LNCAP (cell line): ENCODE measurements at regions not wholly inside any gene's neighbourhood (a gene's known extent, or its start where the extent isn't known, plus 50 kb on each side); places are given as distances from the start of the nearest gene placed in this dataset.

Experiments
- TF ChIP-seq, protein P1 (sequence below): fragments of 450-650 bp; IDR thresholded peaks from 2 replicates; pipeline ENCODE4 v1.5.1; 2017; ENCODE audit warnings: mild to moderate bottlenecking

DNA sequence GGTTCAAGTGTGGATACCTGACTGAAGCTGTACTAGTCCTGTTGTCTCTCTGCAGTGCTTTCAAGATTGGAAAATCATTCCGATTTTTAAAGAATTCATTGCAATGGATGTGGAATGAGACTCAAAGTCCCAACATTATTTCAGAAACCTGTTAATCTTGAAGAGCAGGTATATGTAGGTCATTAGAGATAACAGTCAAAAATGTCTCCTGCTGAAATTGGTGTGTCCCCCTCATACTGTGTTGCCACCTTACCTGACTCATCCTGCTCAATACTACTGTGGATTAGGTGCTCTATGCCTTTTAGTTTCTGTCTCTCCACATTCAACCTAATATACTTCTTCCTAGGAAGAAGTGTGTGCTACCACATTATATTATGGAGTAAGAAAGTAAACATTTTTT, 91.1 kb upstream of the NR3C1 start:
- TF ChIP-seq, protein P1, sequence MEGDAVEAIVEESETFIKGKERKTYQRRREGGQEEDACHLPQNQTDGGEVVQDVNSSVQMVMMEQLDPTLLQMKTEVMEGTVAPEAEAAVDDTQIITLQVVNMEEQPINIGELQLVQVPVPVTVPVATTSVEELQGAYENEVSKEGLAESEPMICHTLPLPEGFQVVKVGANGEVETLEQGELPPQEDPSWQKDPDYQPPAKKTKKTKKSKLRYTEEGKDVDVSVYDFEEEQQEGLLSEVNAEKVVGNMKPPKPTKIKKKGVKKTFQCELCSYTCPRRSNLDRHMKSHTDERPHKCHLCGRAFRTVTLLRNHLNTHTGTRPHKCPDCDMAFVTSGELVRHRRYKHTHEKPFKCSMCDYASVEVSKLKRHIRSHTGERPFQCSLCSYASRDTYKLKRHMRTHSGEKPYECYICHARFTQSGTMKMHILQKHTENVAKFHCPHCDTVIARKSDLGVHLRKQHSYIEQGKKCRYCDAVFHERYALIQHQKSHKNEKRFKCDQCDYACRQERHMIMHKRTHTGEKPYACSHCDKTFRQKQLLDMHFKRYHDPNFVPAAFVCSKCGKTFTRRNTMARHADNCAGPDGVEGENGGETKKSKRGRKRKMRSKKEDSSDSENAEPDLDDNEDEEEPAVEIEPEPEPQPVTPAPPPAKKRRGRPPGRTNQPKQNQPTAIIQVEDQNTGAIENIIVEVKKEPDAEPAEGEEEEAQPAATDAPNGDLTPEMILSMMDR = no peak

DNA sequence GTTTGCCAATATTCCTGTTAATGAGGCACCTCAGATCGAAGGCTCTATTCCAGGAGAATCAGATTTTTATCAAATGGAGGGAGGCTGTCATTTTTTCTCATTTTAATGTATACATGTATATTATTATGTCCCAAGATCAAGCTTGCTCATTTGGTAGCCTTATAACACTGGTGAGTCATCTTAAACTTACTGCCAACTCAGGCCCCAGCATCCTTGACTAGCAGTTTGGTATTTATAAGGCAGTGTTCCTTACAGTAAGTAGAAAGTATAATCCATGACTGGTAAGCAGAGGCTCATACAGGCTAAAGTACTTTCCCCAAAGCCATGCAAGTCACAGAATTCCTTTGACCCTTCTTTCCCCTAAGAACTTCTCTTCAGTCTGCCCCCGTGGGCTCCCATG, 90.7 kb upstream of the NR3C1 start:
- TF ChIP-seq, protein P1 = no peak

DNA sequence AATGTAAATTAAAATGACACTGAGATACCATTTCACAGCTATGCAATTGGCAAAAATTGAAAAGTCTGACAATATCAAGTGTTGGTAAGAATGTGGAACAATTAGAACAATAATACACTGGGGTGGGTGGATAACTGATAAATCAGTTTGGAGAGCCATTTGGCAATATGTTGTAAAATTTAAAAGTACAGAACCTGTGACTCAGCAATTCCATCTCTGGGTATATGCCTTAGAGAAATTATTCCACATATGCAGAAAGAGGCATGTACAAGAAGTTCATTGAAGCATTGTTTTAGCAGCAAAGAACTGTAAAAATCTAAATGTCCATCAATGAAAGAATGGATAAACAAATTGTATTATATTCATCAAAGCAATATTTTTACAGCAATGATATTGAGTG, 89.3 kb upstream of the NR3C1 start:
- TF ChIP-seq, protein P1 = no peak

DNA sequence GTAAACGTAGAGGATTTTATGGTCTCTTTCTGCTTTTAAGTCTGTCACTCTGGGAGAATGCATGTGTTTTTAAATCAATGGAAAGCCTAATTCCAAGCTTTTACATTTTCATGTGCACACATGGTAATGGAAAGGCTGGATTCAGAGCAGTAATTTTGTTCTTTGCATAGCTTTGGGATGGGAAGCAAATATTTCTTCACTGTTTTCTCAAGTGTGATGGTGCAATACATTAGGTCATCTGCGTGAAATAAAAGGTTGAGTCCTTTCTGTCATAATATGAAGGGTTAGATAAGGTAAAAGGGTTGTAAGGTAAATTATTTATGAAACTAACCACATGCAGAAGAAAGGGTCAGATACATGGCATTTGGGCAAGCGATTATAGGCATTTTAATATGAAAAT, 88.2 kb upstream of the NR3C1 start:
- TF ChIP-seq, protein P1 = no peak

DNA sequence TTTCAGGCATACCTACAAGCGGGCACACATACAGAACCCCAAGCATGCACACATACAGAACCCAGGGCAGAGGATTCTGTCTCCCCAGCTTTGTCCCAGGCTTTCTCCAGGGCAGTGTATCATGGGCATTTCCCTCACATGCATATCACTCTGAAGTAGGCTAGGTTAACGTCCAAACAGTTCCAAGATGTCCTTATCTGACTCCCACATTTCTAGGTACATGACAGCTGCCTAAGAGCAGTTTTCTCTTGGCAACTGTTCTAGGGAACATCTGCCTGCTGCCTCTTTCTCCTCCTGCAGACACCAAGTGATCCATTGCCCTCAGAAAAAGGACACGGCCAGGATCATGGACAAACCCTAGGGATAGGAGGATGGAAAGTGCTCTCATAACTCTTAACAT, 84.9 kb upstream of the NR3C1 start:
- TF ChIP-seq, protein P1 = no peak

DNA sequence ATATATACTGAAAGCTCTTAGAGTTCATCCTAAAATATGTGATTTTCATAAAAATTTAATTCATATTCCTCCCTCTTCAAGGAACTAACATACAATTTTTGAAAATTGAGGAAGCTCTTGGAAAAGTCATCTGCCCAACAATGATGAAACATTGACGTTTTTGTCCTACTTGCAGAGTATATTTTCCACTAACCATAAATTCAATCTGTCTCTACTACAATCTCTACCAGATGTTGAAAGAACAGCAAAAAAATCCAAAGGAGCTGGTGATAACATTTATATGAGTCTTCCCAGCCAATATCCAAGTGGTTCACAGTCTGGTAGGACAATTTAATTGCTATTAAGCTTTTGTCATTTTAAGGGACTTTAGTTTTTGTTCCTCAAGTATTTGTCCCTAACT, 81.1 kb upstream of the NR3C1 start:
- TF ChIP-seq, protein P1 = no peak

DNA sequence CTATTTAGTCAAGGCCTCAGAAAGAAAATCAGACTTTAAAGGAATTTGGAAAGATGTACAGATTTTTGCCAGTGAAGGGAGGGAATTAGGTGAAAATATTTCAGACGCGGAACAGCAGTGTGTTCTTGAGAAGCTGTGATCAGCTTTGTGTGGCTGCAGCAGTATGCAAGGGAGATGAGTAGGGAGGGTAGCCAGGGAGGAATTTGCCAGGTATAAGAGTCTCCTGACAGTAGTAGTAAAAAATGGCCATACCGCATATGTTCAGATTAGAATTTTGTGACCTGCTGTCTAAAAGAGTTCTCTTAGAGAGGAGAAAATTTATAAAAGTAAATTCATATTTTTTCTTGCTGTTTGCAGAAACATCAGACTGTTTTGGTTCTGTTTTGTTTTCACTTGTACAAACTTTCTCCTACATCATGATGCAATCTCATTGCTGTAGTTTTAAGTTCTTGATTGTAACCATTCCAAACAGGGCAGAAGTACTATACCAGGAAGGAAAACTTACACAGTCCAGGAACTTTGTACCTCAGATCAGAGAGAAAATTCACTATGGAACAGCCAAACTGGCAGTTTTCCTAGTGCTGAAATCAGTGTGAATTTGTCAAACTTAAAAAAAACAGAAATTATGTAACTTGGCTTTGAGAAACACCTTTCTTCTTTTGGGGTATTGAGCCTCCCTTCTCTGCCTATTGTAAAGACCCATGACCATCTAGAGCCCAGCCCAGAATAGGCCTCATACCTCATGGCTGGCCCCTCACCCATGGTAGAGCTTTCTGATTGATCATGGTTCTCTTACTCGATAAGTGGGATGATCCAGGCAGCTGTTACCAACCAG, 78.4 kb upstream of the NR3C1 start:
- TF ChIP-seq, protein P1 = no peak
